ENCODE measurements at regions not wholly inside any gene's neighbourhood (a gene's known extent, or its start where the extent isn't known, plus 50 kb on each side); places are given as distances from the start of the nearest gene placed in this dataset.
"Not testable (repeated sequence)": the region's sequence is repeated elsewhere in the genome, so short reads cannot be mapped to it uniquely, and the experiment has no call there.

DNA sequence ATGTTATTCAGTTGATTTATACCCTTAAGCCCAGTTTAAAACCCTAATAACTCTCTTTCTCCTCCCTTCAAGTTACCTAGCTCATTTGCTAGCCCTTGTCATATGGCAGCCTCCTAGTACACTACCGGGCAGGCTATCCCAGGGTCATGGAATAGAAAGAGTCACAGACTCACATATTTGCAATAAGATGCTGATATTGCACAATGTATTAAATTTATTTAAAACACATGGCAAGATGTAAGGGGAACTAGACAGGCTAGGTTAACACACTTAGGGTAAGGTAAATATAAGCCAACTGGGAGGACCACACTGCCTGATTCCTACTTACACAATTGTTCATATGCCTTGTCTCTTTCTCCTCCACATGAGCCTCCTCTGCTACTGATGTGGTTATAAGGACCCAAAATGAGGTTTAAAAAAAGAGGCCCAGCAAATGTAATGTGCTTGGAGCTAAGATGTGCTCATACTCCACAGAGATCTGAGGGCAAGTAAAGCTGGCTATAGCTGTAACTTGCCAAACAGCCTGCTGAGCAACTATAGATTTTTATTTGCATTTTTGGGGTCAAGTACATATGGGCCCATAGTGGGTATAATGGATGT is 130.0 kb downstream of the ENC1 start:
- in situ Hi-C loops (cut with HindIII; ENCODE audit: low pct_unique_long_range_greater_than_20kb, low sequenced_read_pairs) = no loop called here
- no peak for DNase-seq (ENCODE audit: low read depth, low spot score)

DNA sequence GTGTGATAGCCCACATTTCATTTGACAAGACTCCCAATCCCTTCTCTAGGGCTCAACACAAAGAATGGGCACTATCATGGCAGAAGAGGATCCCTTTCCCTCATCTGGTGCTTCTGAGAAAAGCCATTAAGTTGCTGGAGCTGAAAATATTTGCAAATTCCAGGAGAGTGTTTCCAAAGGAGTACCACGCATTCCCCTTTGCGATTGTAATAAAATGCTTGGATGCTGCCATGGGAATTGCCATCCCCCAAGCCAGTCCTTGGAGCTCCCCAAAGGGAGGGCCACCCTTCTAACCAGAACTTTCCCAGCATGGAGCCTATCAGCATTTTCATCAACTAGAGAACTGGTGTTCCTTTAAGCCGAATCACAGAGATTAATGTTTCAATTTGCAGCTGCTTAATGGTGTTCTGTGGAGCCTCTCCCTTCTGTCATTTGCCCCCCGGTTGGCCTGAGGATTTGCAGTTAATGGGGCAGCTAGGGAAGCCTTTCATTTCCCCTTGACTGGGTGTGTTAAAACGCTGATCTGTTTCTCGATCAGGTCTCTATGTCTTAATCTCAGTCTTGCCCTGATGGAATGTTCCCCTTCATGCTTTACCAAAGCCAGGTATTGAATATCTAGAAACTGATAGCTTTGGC is 133.0 kb downstream of the ENC1 start:
- no peak for DNase-seq (ENCODE audit: low read depth, low spot score)
- in situ Hi-C loops (cut with HindIII; ENCODE audit: low pct_unique_long_range_greater_than_20kb, low sequenced_read_pairs) = no loop called here

DNA sequence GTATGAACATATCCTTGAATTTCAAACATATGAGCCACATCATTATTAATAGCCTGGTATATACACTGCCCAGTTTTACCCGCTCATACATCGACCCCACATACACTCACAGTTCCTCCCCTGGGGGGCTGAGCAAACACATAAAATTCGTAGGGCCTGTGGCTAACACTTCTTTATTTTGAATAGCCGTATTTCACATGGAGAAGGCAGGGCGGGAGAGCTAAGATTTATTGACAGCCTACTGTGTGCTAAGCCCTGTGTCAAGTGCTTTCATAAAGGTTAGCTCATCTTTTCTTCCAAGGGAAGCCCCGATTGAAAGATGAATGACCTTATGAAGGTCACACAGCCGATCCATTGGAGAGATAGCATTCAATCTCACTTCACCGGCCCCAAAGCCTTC is 134.4 kb downstream of the ENC1 start:
- no peak for DNase-seq (ENCODE audit: low read depth, low spot score)
- in situ Hi-C loops (cut with HindIII; ENCODE audit: low pct_unique_long_range_greater_than_20kb, low sequenced_read_pairs) = no loop called here

DNA sequence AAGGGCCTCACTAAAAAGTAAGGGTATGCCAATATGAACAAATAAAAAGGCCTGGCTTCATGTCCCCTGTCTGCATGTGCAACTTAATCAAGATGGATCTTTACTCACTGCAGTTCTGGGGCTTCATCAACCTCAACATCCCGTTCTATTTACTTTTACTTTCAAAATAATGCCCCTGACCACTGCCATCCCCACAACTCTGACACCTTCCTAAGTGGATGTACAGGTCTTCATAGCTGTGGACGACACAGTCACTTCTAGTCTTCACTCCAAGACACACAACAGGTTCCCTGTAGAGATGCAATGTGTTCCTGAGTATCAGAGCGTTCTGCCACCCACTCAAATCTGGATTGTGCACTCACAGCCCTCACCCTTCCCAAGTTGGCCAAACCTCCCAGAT is 136.1 kb downstream of the ENC1 start:
- in situ Hi-C loops (cut with HindIII; ENCODE audit: low pct_unique_long_range_greater_than_20kb, low sequenced_read_pairs) = no loop called here
- no peak for DNase-seq (ENCODE audit: low read depth, low spot score)

DNA sequence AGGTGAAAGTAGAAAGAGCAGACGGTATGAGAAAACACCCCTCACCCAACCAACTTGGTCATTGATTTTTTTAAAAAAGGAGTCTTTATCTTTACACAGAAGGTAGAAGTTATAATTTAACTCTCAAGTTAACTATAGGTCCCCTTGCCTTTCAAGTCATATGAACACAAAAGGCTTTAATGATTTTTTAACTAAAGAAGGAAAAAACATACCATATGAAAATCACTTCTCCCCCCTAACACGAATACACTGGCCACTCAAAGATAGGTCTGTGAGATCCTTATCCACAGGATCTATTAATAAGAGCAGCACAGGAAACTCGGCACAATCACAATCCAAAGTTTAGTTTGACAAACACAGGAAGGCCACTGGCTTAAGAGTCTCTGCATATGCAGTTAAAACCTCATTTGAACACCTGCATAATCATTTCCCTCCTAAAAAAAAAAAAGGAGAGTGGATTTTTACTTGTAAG is 138.0 kb downstream of the ENC1 start:
- in situ Hi-C loops (cut with HindIII; ENCODE audit: low pct_unique_long_range_greater_than_20kb, low sequenced_read_pairs) = no loop called here
- no peak for DNase-seq (ENCODE audit: low read depth, low spot score)

DNA sequence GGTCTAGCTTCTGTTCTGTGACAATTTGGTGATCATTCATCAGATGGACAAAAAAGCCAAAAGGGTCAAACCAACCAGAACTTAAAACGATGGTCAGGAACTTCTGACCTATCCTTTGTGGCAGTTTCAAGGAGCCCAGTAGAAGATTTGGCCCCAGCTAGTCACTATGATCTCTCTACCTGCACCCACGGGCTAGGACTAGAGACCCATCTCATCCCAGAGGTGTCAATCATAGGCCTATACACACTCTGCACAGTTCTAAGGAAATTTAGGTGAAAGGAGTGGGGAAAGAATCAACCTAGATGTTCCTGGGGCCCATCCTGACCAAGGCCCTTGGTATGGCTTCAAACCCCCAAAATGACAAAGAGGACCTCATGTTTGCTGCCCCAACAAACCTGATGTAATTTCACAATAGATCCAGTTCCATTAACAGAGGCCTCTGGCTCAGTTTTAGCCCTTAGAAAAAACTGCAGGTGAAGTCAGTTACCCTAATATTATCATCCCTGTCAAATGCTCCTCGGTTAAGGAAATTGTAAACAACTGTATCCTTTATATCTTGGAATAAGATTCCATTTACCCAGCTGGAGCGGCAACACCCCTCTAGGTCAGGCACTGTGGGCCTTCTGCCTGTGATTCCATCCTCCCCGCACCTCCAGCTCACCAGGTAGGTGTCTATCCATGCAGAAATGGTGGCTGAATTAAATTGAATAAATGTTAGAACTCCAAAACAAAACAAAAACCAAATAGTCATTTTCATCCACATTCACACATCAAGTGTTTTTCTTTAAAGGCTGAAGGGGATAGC is 138.7 kb downstream of the ENC1 start:
- in situ Hi-C loops (cut with HindIII; ENCODE audit: low pct_unique_long_range_greater_than_20kb, low sequenced_read_pairs) = no loop called here
- DNase-seq (ENCODE audit: low read depth, low spot score) = no peak

DNA sequence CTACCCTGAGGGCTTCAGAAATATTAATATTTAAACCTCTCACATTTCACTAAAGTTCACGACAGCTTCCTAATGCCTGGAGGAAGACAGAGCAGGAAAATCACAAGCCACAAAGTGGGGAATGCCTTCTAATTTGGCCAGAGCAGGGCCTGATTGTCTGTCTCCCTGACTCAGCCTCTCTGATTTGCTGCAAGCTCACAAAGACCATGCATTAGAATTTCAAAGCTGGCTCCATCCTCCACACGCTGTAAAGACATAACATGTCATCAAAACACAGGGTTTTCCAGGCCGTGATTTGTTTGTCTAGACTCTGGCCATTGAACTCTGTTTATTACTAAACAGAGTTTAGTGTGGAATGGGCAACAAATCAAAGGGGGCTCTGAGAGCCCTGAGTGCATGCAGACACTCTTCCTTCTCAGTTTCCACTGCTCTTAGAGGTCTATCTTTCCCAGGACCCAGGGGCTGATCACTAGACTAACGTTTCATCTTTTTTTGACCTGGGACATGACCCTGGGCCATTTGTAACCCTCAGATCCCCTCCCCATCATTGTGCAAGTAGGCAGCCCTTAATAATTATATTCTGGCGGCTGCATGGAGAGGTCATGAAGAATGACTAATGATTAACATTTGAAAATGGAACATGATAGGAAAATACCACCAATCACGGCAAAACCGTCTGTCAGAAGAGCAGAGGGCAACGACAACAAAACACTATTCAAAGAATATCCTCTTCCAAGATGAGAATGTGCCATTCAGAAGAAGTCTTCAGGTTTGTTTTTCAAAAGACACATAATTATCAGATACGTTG is 140.2 kb downstream of the ENC1 start:
- no peak for DNase-seq (ENCODE audit: low read depth, low spot score)
- in situ Hi-C loops (cut with HindIII; ENCODE audit: low pct_unique_long_range_greater_than_20kb, low sequenced_read_pairs) = no loop called here

DNA sequence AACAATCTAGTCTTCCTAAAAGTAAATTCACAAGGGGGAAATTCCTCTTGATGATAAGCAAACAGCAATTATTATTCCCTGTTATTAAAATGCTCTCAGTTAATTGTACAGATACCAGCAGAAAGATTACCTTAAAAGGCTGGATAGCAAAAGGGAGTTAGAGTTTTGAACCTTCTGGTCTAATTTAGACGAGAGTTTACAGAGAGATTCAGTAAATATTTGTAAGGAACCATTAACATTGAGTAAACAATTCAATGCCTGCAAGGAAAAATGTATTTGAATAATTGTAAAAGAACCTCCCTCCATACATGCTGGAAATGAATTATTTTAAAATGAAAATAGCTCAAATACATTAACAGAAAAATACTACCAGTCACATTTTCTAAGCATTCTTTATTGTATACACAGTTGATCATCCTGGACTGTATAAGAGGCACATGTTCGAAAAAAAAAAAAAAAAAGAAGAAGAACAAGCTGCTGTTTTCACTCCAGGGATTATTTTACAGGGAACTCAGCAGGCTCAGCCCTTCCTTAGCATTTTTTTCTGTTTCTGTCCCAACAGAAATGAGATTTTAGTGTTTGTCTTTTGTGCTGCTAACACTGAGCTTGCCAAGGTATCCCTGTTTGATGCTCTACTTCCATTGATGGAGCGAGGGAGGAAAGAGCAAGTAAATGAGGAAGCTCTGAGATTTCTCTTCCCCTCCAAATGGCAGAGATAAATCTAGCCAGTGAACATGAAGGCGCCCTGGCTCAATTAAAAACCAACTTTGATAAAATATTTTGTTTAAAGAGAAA is 141.1 kb downstream of the ENC1 start:
- in situ Hi-C loops (cut with HindIII; ENCODE audit: low pct_unique_long_range_greater_than_20kb, low sequenced_read_pairs) = no loop called here
- DNase-seq (ENCODE audit: low read depth, low spot score) = no peak

DNA sequence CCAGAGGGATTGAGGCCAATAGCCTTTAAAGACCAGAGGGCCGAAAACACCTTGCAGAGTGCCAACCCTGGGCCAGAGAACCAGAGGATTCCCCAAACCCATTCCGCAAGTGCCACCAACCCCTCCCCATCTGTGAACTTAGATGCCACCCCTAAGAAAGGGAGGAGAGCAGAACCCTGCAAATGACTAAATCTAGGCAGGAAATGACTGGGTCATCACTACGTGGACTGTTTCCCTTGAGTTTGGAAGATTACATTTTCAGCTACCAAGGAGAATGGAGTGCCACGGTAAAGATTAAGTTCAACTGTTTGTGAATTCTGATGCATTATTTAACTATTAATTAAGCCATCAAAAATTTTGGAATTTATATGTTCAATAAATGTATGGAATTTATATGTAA is 142.8 kb downstream of the ENC1 start:
- DNase-seq (ENCODE audit: low read depth, low spot score) = no peak
- in situ Hi-C loops (cut with HindIII; ENCODE audit: low pct_unique_long_range_greater_than_20kb, low sequenced_read_pairs) = no loop called here

DNA sequence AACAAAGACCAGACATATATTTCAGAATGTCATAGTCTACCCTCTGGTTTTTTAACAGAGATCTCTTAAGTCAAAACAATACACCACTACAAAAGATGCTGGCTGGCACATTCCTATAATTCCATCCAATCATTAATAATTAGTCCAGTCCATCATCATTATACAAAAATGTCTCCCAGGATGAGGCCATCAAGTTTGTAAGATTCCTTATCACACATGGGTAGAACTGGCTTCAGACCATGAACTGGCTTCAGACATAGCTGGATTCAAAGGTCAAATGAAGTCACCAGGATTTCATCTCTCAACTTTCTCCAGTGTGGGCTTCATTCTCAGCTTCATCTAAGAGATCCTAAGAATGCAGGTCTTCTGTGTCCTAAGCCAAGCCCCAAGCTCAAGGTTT is 147.1 kb downstream of the ENC1 start:
- DNase-seq (ENCODE audit: low read depth, low spot score) = no peak
- in situ Hi-C loops (cut with HindIII; ENCODE audit: low pct_unique_long_range_greater_than_20kb, low sequenced_read_pairs) = no loop called here

DNA sequence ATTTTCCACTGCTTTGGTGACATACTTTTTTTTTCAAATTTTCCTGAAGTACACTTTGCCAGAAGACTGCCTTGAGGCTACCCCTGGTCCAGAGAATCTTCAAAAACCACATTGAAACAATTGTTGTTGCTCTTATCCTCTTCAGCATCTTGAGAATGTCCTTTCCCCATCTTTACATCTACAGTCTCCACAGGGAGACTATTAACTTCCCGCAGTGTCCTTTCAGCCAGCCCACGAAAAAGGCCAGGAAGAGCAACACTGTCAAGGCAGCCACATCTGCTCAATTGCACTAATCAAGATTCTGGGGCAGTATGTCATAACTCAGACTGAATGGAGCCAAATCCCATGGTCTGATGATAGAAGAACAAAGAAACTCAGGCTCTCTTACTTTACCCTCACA is 148.3 kb downstream of the ENC1 start:
- no peak for DNase-seq (ENCODE audit: low read depth, low spot score)
- in situ Hi-C loops (cut with HindIII; ENCODE audit: low pct_unique_long_range_greater_than_20kb, low sequenced_read_pairs) = no loop called here

DNA sequence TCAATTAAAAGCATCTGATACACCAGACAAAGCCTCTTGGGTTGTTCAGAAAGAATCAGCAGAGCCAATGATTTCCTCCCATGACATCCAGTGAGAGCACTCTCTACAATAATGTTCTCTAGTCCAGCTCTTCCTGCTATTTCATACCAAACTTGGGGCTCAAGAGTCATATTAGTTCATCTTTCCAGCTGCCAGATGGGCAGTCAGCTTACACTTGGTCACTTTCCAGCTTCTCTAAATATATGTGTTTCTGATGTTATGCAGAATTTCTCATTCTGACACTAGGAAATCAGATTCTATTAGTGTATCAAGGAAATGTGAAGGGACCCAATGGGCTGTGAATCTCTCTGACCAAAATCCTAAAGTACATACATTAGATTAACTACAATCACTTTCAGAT is 148.9 kb downstream of the ENC1 start:
- in situ Hi-C loops (cut with HindIII; ENCODE audit: low pct_unique_long_range_greater_than_20kb, low sequenced_read_pairs) = no loop called here
- DNase-seq (ENCODE audit: low read depth, low spot score) = no peak

DNA sequence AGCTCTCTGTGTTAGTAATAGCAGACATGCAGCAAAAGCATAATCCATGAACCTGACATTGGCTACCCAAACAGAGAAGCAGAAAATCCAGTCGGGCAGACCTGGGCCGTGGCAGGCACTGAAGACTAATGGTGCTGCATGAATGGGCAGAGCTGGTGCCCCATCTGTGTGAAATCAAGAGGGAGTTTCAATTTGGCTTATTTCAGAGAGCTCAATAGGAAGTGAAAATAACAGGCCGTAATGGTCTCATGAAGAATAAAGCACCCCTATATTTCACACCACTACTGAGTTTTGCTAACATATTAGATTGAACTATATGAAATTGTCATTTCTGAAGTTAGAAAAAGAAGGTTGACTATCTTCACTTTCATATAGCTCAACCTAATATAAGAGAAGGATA is 149.7 kb downstream of the ENC1 start:
- in situ Hi-C loops (cut with HindIII; ENCODE audit: low pct_unique_long_range_greater_than_20kb, low sequenced_read_pairs) = no loop called here
- DNase-seq (ENCODE audit: low read depth, low spot score) = no peak

DNA sequence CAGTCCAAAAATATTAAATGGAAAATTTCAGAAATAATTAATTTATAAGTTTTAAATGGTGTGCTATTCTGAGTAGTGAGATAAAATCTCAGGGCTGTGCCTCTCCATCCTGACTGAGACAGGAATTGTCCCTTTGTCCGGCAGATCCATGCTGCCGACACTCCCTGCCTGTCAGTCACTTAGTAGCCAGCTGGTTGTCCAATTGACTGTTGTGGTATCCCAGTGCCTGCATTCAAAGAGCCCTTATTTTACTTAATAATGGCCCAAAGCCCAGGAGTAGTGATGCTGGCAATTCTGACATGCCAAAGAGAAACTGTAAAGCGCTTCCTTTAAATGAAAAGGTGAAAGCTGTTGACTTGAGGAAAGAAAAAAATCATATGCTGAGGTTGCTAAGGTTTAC is 157.5 kb downstream of the ENC1 start:
- in situ Hi-C loops (cut with HindIII; ENCODE audit: low pct_unique_long_range_greater_than_20kb, low sequenced_read_pairs) = no loop called here
- DNase-seq (ENCODE audit: low read depth, low spot score) = no peak

DNA sequence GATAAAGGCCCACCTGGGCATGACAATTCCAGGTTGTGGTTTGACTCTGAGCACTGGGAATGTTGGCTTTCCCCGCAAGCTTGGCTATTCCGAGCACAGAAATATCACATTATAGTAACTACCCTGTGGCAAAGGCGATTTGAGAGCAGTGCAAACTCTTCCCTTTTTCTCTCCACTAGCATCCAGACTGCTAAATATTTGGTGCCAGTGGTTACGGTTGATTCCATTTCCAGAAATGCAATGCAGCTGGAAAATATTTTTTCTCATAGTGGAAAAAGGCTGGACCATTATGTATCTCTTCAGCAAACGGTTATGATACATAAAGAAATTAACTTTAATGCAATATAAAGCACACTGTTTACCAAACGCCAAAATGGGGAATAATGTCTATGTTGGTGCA is 158.0 kb downstream of the ENC1 start:
- in situ Hi-C loops (cut with HindIII; ENCODE audit: low pct_unique_long_range_greater_than_20kb, low sequenced_read_pairs) = no loop called here
- DNase-seq (ENCODE audit: low read depth, low spot score) = no peak

DNA sequence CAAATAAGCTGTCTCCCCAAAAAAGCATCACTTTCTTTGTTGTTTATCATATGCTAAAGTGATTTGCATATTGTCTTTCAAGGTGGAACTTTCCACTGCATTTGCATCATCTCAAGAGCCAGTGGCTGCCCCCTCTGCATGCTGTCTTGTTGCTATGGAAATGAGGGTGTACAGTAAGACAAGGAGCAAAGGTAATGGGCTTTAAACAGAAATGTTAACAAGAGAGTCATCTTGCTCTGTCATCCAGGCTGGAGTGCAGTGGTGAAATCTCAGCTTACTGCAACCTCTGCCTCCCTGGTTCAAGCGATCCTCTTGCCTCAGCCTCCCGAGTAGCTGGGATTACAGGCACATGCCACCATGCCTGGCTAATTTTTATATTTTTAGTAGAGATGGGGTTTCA is 159.2 kb downstream of the ENC1 start:
- in situ Hi-C loops (cut with HindIII; ENCODE audit: low pct_unique_long_range_greater_than_20kb, low sequenced_read_pairs); DNase-seq (ENCODE audit: low read depth, low spot score): not testable (repeated sequence)

DNA sequence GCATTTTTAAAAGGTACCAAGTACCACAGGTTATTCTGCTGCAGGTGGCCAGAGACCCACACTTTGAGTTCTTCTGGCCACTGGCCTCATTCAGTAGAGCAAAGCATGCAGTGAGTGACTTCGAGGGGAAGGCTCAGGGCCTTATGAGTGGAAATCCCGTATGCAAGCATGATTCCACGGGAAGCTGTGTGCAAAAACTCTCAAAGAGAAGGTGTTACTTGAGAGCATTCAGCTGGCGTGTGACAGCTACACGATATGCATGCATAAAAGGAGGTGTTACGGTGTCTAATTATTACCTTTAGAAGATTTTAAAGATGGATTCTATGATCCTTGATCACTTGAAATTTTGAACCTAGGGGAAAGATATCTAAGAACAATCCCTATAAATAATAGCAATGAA is 160.3 kb downstream of the ENC1 start:
- no peak for DNase-seq (ENCODE audit: low read depth, low spot score)
- in situ Hi-C loops (cut with HindIII; ENCODE audit: low pct_unique_long_range_greater_than_20kb, low sequenced_read_pairs) = no loop called here

DNA sequence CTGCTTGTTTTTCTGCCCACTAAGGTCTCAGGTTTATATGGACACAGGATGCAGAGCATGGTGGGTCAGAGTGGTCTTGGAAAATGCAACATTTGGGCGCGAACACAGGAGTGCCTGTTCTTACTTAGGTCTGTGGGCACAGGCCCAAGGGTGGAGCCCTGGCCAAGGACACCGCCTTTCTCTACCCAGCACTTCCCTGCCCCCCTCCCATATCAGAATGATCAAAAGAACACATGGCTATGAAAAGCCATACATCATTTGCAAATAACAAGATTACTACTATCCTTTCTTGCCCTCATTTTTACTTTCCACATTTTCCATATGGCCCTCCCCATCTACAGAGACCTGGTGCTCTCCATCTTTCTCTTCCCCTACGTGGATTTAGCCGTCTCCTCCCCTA is 162.2 kb downstream of the ENC1 start:
- in situ Hi-C loops (cut with HindIII; ENCODE audit: low pct_unique_long_range_greater_than_20kb, low sequenced_read_pairs) = no loop called here
- no peak for DNase-seq (ENCODE audit: low read depth, low spot score)
